ENCODE measurements at regions not wholly inside any gene's neighbourhood (a gene's known extent, or its start where the extent isn't known, plus 50 kb on each side); places are given as distances from the start of the nearest gene placed in this dataset.

GRCh38 chr2:173680574-173680973 lies 284.6 kb downstream of the SP3 start:
- Histone ChIP-seq H3K27ac (ENCODE audit: low read depth, low read length) (no peak overlapping the region), H3K9me3 (ENCODE audit: control insufficient read depth, low read length) (no peaks in the 10 kb centered on the region), H3K27me3 (ENCODE audit: control insufficient read depth, insufficient read depth, low read length, poor library complexity, severe bottlenecking) (no peaks in the 10 kb centered on the region), H3K36me3 (ENCODE audit: control insufficient read depth, insufficient read depth, low read length) (no peaks in the 10 kb centered on the region), H3K4me1 (ENCODE audit: control insufficient read depth, insufficient read depth, low read length) (no peaks in the 10 kb centered on the region), H3K9ac (ENCODE audit: extremely low read depth, low read length, poor library complexity, severe bottlenecking) (no peak overlapping the region), H3K4me3 (ENCODE audit: low read length) (no peak overlapping the region)
- no peaks in the 10 kb centered on the region for H3K4me1 Mint-ChIP-seq
- H3K36me3 Mint-ChIP-seq (ENCODE audit: low read depth) = no peaks in the 10 kb centered on the region
- TF ChIP-seq CTCF (conservative IDR thresholded peaks at IDR 0.05) = no peak
- 87 to 94% methylated on average over 2 to 3 of the region's 3 CpGs for WGBS, 2 experiments (ENCODE audit: insufficient coverage in 1 of 2, insufficient read length in 1 of 2)
- H3K27ac Mint-ChIP-seq = no peak overlapping the region
- no peaks in the 10 kb centered on the region for H3K27me3 Mint-ChIP-seq (ENCODE audit: insufficient read depth)
- H3K4me3 Mint-ChIP-seq = no peak overlapping the region
- peaks cover 4% of the 10 kb centered on the region for H3K9me3 Mint-ChIP-seq
- no peak for DNase-seq

- Mint-ChIP-seq H3K4me3 (no peak overlapping the region), H3K27me3 (ENCODE audit: insufficient read depth) (no peaks in the 10 kb centered on the region), H3K4me1 (no peaks in the 10 kb centered on the region)
Observed at GRCh38 chr2:173681881-173682650, 283.1 kb downstream of the SP3 start.

GRCh38 chr2:173684896-173685459 lies 280.2 kb downstream of the SP3 start:
- H3K36me3 Mint-ChIP-seq (ENCODE audit: low read depth) = no peaks in the 10 kb centered on the region
- H3K9me3 Mint-ChIP-seq = peaks cover 4% of the 10 kb centered on the region
- TF ChIP-seq CTCF (conservative IDR thresholded peaks at IDR 0.05) = no peak
- Histone ChIP-seq H3K4me3 (ENCODE audit: low read length) (no peak overlapping the region), H3K27ac (ENCODE audit: low read depth, low read length) (no peak overlapping the region), H3K4me1 (ENCODE audit: control insufficient read depth, insufficient read depth, low read length) (no peaks in the 10 kb centered on the region), H3K9me3 (ENCODE audit: control insufficient read depth, low read length) (no peaks in the 10 kb centered on the region), H3K27me3 (ENCODE audit: control insufficient read depth, insufficient read depth, low read length, poor library complexity, severe bottlenecking) (no peaks in the 10 kb centered on the region), H3K36me3 (ENCODE audit: control insufficient read depth, insufficient read depth, low read length) (no peaks in the 10 kb centered on the region), H3K9ac (ENCODE audit: extremely low read depth, low read length, poor library complexity, severe bottlenecking) (no peak overlapping the region)
- no peak for DNase-seq
- H3K4me3 Mint-ChIP-seq = no peak overlapping the region
- no peak overlapping the region for H3K27ac Mint-ChIP-seq
- no peaks in the 10 kb centered on the region for H3K4me1 Mint-ChIP-seq
- H3K27me3 Mint-ChIP-seq (ENCODE audit: insufficient read depth) = no peaks in the 10 kb centered on the region
- 89 to 94% methylated on average over 3 to 6 of the region's 6 CpGs for WGBS, 2 experiments (ENCODE audit: insufficient coverage in 1 of 2, insufficient read length in 1 of 2)

More at GRCh38 chr2:173681881-173682650, 283.1 kb downstream of the SP3 start:
- Mint-ChIP-seq H3K27ac (no peak overlapping the region), H3K9me3 (peaks cover 4% of the 10 kb centered on the region), H3K36me3 (ENCODE audit: low read depth) (no peaks in the 10 kb centered on the region)
- 93 to 95% methylated on average over 3 to 4 of the region's 4 CpGs for WGBS, 2 experiments (ENCODE audit: insufficient coverage in 1 of 2, insufficient read length in 1 of 2)
- DNase-seq = no peak
- H3K27me3 ChIP-seq (ENCODE audit: control insufficient read depth, insufficient read depth, low read length, poor library complexity, severe bottlenecking) = no peaks in the 10 kb centered on the region
- H3K27ac ChIP-seq (ENCODE audit: low read depth, low read length) = no peak overlapping the region
- no peaks in the 10 kb centered on the region for H3K4me1 ChIP-seq (ENCODE audit: control insufficient read depth, insufficient read depth, low read length)
- no peaks in the 10 kb centered on the region for H3K9me3 ChIP-seq (ENCODE audit: control insufficient read depth, low read length)
- no peaks in the 10 kb centered on the region for H3K36me3 ChIP-seq (ENCODE audit: control insufficient read depth, insufficient read depth, low read length)
- TF ChIP-seq CTCF (conservative IDR thresholded peaks at IDR 0.05) = no peak
- H3K4me3 ChIP-seq (ENCODE audit: low read length) = no peak overlapping the region
- H3K9ac ChIP-seq (ENCODE audit: extremely low read depth, low read length, poor library complexity, severe bottlenecking) = no peak overlapping the region
